ENCODE measurements at regions not wholly inside any gene's neighbourhood (a gene's known extent, or its start where the extent isn't known, plus 50 kb on each side); places are given as distances from the start of the nearest gene placed in this dataset.

DNA sequence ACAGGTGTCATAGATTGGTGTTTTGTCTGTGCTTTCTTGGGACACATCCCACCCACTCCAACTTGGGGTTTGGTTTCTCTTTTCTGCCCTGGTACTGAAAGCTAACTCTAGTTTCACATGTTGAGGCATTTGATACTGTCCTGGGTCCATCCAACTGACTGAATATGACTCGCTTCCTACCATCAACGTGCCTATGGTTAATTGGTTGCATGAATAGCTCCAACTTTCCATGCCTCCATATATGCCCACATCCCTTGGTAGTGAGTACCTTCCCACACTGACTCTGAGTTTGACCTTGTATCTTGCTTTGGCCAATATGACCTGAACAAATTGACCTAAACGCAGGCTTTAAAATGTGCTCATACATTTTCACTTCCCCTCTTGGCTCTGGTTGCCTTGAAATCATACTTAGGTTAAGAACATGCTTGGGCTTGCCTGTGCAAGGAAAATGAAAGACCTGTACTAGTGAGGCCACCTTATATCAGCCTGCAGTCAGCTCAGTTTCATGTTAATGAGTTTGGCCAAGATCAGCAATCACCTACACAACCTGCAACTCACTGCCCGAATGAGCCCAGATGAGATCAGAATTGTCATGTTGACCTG, 81.0 kb upstream of the KCNK2 start (continued):
- TF ChIP-seq, protein P1, sequence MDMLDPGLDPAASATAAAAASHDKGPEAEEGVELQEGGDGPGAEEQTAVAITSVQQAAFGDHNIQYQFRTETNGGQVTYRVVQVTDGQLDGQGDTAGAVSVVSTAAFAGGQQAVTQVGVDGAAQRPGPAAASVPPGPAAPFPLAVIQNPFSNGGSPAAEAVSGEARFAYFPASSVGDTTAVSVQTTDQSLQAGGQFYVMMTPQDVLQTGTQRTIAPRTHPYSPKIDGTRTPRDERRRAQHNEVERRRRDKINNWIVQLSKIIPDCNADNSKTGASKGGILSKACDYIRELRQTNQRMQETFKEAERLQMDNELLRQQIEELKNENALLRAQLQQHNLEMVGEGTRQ (IDR thresholded peaks at IDR 0.05; ENCODE audit: borderline replicate concordance, low read depth, low read length), result no peak

DNA sequence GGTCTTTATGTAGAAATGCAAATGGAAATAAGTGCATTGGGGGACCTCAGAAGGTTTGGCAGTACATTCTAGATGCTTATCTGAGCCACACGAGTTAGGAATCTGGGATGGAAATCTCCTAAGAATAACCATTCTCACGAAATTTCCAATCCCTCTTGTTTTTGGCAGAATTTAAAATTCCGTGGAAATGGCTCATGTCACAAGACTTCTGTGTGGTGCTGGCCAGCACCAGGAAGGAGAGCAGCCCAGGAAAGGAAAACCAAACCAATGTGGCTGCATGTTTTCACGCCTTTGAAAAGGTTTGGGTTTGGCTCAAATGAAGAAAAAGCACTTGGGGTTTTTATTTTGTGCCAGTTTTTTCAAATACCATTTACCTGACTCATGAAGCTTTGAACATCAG, 80.1 kb upstream of the KCNK2 start:
- Histone ChIP-seq H3K27ac (ENCODE audit: low read depth in 2 of 2, low read length in 1 of 2) (peak overlapping the region; percentile 74 to 84; a peak in 3 of 4 replicates), H3K9me3 (no peaks in the 10 kb centered on the region), H3K9me2 (no peaks in the 10 kb centered on the region), H3K36me3 (replicated peaks in 1 of 2; ENCODE audit: control insufficient read depth in 1 of 2, insufficient read depth in 2 of 2, low read length in 1 of 2) (no peaks in the 10 kb centered on the region), H4K20me1 (ENCODE audit: insufficient read depth) (no peaks in the 10 kb centered on the region), H3K27me3 (ENCODE audit: insufficient read depth) (no peaks in the 10 kb centered on the region), H3F3A (replicated peaks; ENCODE audit: insufficient read depth) (peaks cover 28% of the 10 kb centered on the region), H2AFZ (ENCODE audit: low read depth) (peak overlapping the region; percentile 12; the same call in 1 of the 2 replicates), H3K4me2 (no peak overlapping the region), H3K79me2 (ENCODE audit: insufficient read depth) (no peaks in the 10 kb centered on the region), H3K4me1 (ENCODE audit: control insufficient read depth in 1 of 2, insufficient read depth in 2 of 2, low read depth in 1 of 2, low read length in 1 of 2) (peaks cover 16 to 19% of the 10 kb centered on the region in 2 experiments), H3K9ac (no peak overlapping the region), H3K4me3 (ENCODE audit: low read depth in 2 of 2, low read length in 1 of 2) (no peak overlapping the region)
- DNase-seq, result no peak
- ChIA-PET POLR2A (no interaction called here), CTCF (no interaction called here)
- WGBS (ENCODE audit: low lambda C conversion rate), result 7% methylated on average over 4 of the region's 4 CpGs
- TF ChIP-seq FOXJ3 (CRISPR knock-in tag; IDR thresholded peaks at IDR 0.05) (no peak), TAF1 (IDR thresholded peaks at IDR 0.05; ENCODE audit: borderline replicate concordance, low read depth, low read length) (no peak), TCF12 (IDR thresholded peaks at IDR 0.05) (peak; percentile 94), YY1 (IDR thresholded peaks at IDR 0.05; ENCODE audit: low read depth) (0 out of 2 replicates have a peak, but pooled peaks have one; percentile 22), SMC3 (IDR thresholded peaks at IDR 0.05; ENCODE audit: low read depth, low read length) (no peak), POLR2AphosphoS5 (IDR thresholded peaks at IDR 0.05; ENCODE audit: low read depth, low read length) (no peak), CHD2 (IDR thresholded peaks at IDR 0.05; ENCODE audit: low read length, partially characterized antibody) (no peak), ELF1 (IDR thresholded peaks at IDR 0.05) (peak; percentile 55; the same call in 1 of the 2 replicates), GATA2 (CRISPR knock-in tag; IDR thresholded peaks at IDR 0.05) (no peak), RAD21 (IDR thresholded peaks at IDR 0.05; ENCODE audit: low read length) (no peak), RXRA (IDR thresholded peaks at IDR 0.05; ENCODE audit: borderline replicate concordance, low read depth) (peak; percentile 58; the same call in 1 of the 2 replicates), EZH2phosphoT487 (IDR thresholded peaks at IDR 0.05; ENCODE audit: borderline replicate concordance, low read depth) (no peak), RFX5 (IDR thresholded peaks at IDR 0.05; ENCODE audit: low read length) (no peak), TEAD4 (IDR thresholded peaks at IDR 0.05; ENCODE audit: borderline replicate concordance, insufficient read depth) (peak; percentile 90), NFIC (IDR thresholded peaks at IDR 0.05; ENCODE audit: borderline replicate concordance) (peak; percentile 95), JUND (IDR thresholded peaks at IDR 0.05) (peak; percentile 73), NRF1 (IDR thresholded peaks at IDR 0.05; ENCODE audit: low read depth, low read length) (no peak), MXI1 (IDR thresholded peaks at IDR 0.05; ENCODE audit: low read depth, low read length) (no peak), RCOR1 (IDR thresholded peaks at IDR 0.05; ENCODE audit: low read length) (no peak), EP300 (IDR thresholded peaks at IDR 0.05; ENCODE audit: borderline replicate concordance in 1 of 2, low read depth in 1 of 2, low read length in 1 of 2) (peak; percentile 19 to 96; a peak in 2 of 4 replicates), MEF2A (IDR thresholded peaks at IDR 0.05; ENCODE audit: borderline replicate concordance, low read depth) (peak; percentile 75; the same call in 1 of the 2 replicates), SIN3A (IDR thresholded peaks at IDR 0.05; ENCODE audit: borderline replicate concordance, low read depth, low read length) (0 out of 2 replicates have a peak, but pooled peaks have one; percentile 18), FOXM1 (IDR thresholded peaks at IDR 0.05; ENCODE audit: low read depth) (peak; percentile 85; the same call in 1 of the 2 replicates)
- TF ChIP-seq, protein P2, sequence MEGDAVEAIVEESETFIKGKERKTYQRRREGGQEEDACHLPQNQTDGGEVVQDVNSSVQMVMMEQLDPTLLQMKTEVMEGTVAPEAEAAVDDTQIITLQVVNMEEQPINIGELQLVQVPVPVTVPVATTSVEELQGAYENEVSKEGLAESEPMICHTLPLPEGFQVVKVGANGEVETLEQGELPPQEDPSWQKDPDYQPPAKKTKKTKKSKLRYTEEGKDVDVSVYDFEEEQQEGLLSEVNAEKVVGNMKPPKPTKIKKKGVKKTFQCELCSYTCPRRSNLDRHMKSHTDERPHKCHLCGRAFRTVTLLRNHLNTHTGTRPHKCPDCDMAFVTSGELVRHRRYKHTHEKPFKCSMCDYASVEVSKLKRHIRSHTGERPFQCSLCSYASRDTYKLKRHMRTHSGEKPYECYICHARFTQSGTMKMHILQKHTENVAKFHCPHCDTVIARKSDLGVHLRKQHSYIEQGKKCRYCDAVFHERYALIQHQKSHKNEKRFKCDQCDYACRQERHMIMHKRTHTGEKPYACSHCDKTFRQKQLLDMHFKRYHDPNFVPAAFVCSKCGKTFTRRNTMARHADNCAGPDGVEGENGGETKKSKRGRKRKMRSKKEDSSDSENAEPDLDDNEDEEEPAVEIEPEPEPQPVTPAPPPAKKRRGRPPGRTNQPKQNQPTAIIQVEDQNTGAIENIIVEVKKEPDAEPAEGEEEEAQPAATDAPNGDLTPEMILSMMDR (IDR thresholded peaks at IDR 0.05), result no peak
- TF ChIP-seq, protein P3, sequence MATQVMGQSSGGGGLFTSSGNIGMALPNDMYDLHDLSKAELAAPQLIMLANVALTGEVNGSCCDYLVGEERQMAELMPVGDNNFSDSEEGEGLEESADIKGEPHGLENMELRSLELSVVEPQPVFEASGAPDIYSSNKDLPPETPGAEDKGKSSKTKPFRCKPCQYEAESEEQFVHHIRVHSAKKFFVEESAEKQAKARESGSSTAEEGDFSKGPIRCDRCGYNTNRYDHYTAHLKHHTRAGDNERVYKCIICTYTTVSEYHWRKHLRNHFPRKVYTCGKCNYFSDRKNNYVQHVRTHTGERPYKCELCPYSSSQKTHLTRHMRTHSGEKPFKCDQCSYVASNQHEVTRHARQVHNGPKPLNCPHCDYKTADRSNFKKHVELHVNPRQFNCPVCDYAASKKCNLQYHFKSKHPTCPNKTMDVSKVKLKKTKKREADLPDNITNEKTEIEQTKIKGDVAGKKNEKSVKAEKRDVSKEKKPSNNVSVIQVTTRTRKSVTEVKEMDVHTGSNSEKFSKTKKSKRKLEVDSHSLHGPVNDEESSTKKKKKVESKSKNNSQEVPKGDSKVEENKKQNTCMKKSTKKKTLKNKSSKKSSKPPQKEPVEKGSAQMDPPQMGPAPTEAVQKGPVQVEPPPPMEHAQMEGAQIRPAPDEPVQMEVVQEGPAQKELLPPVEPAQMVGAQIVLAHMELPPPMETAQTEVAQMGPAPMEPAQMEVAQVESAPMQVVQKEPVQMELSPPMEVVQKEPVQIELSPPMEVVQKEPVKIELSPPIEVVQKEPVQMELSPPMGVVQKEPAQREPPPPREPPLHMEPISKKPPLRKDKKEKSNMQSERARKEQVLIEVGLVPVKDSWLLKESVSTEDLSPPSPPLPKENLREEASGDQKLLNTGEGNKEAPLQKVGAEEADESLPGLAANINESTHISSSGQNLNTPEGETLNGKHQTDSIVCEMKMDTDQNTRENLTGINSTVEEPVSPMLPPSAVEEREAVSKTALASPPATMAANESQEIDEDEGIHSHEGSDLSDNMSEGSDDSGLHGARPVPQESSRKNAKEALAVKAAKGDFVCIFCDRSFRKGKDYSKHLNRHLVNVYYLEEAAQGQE (IDR thresholded peaks at IDR 0.05; ENCODE audit: low read depth, low read length), result peak; percentile 91

All from SK-N-SH (cell line).